Activated CD4-positive, alpha-beta T cell treated with anti-CD3 and anti-CD28 coated beads for 36 hours (primary cell): ENCODE measurements at regions not wholly inside any gene's neighbourhood (a gene's known extent, or its start where the extent isn't known, plus 50 kb on each side); places are given as distances from the start of the nearest gene placed in this dataset.

ENCODE experiments used
- ATAC-seq: fragments of 200-7000 bp; cut with Tn5 transposase; one replicate; pipeline ENCODE4 v1.10.0; 2021; ENCODE audit warnings: mild to moderate bottlenecking, moderate library complexity
- CTCF ChIA-PET: fragments of 350-600 bp; sonication (Branson Sonifier 250); formaldehyde crosslinking; loops from one replicate; lab custom pipeline; 2021; ENCODE audit warnings: antibody characterized with exemption; lab: Charles Lee
- POLR2A ChIA-PET: fragments of 350-600 bp; sonication (Branson Sonifier 250); formaldehyde crosslinking; loops from one replicate; lab custom pipeline; 2021; ENCODE audit warnings: antibody characterized with exemption, inconsistent platforms; lab: Charles Lee
- DNase-seq: peaks from one replicate; pipeline ENCODE4 v3.0.0-alpha.2; 2020
- H3K27ac Mint-ChIP-seq: one replicate; pipeline ENCODE4 v1.8.0; 2021; ENCODE audit warnings: mixed read lengths
- H3K27me3 Mint-ChIP-seq: one replicate; pipeline ENCODE4 v1.8.0; 2021; ENCODE audit warnings: mixed read lengths
- H3K36me3 Mint-ChIP-seq: one replicate; pipeline ENCODE4 v1.8.0; 2021; ENCODE audit warnings: low read depth, mixed read lengths
- H3K4me1 Mint-ChIP-seq: one replicate; pipeline ENCODE4 v1.8.0; 2021; ENCODE audit warnings: mixed read lengths
- H3K4me3 Mint-ChIP-seq: one replicate; pipeline ENCODE4 v1.8.0; 2021; ENCODE audit warnings: mild to moderate bottlenecking, moderate library complexity, mixed read lengths
- H3K9me3 Mint-ChIP-seq: one replicate; pipeline ENCODE4 v1.8.0; 2021; ENCODE audit warnings: low read depth, mixed read lengths
- intact Hi-C, 2 experiments: fragments of 100-400 bp; cut with DNase I in 1 of 2; cut with micrococcal nuclease in 1 of 2; formaldehyde crosslinking; loops; one replicate each; pipeline versions ENCODE4 v1.14.2 to v1.15.1; 2022 to 2024; cut with DNase I, micrococcal nuclease

- CTCF ChIA-PET: no interaction called here
- no peak for ATAC-seq
- no peaks in the 10 kb centered on the region for H3K4me1 Mint-ChIP-seq
Observed at GRCh38 chr14:101241147-101241546, 320.1 kb upstream of the DIO3 start.

GRCh38 chr14:101241807-101242278 is 319.5 kb upstream of the DIO3 start:
- intact Hi-C loops: no loop called here
- ATAC-seq (no peak), DNase-seq (no peak)
- Mint-ChIP-seq H3K27me3 (peaks cover 8% of the 10 kb centered on the region), H3K27ac (no peak overlapping the region), H3K4me3 (no peak overlapping the region), H3K36me3 (no peaks in the 10 kb centered on the region), H3K4me1 (no peaks in the 10 kb centered on the region), H3K9me3 (no peaks in the 10 kb centered on the region)
- ChIA-PET POLR2A (no interaction called here), CTCF (no interaction called here)

More at GRCh38 chr14:101241147-101241546, 320.1 kb upstream of the DIO3 start:
- intact Hi-C loops: no loop called here
- no peaks in the 10 kb centered on the region for H3K9me3 Mint-ChIP-seq
- H3K36me3 Mint-ChIP-seq: no peaks in the 10 kb centered on the region
- H3K27ac Mint-ChIP-seq: no peak overlapping the region
- POLR2A ChIA-PET: no interaction called here
- peaks cover 10% of the 10 kb centered on the region for H3K27me3 Mint-ChIP-seq
- no peak overlapping the region for H3K4me3 Mint-ChIP-seq
- no peak for DNase-seq

GRCh38 chr14:101242442-101243385 is 318.6 kb upstream of the DIO3 start:
- Mint-ChIP-seq H3K4me1 (no peaks in the 10 kb centered on the region), H3K9me3 (no peaks in the 10 kb centered on the region), H3K27ac (no peak overlapping the region), H3K4me3 (no peak overlapping the region), H3K36me3 (no peaks in the 10 kb centered on the region), H3K27me3 (peaks cover 8% of the 10 kb centered on the region)
- POLR2A ChIA-PET: no interaction called here
- intact Hi-C loops: no loop called here
- ATAC-seq (no peak), DNase-seq (no peak)
- CTCF ChIA-PET: no interaction called here

- intact Hi-C loops: no loop called here
- ATAC-seq (no peak), DNase-seq (no peak)
- Mint-ChIP-seq H3K27ac (no peak overlapping the region), H3K27me3 (peaks cover 10% of the 10 kb centered on the region), H3K9me3 (no peaks in the 10 kb centered on the region), H3K4me1 (no peaks in the 10 kb centered on the region), H3K4me3 (no peak overlapping the region), H3K36me3 (no peaks in the 10 kb centered on the region)
- POLR2A ChIA-PET: no interaction called here
- CTCF ChIA-PET: no interaction called here
Observed at GRCh38 chr14:101243587-101244338, 317.5 kb upstream of the DIO3 start.

GRCh38 chr14:101246894-101247841 is 314.1 kb upstream of the DIO3 start:
- no peak overlapping the region for H3K27ac Mint-ChIP-seq
- no peaks in the 10 kb centered on the region for H3K4me1 Mint-ChIP-seq
- CTCF ChIA-PET: no interaction called here
- no peak for ATAC-seq
- no peaks in the 10 kb centered on the region for H3K9me3 Mint-ChIP-seq
- no peak for DNase-seq
- no peak overlapping the region for H3K4me3 Mint-ChIP-seq
- POLR2A ChIA-PET: no interaction called here
- intact Hi-C loops: no loop called here
- H3K27me3 Mint-ChIP-seq: peaks cover 9% of the 10 kb centered on the region
- no peaks in the 10 kb centered on the region for H3K36me3 Mint-ChIP-seq

- ATAC-seq: no peak
- intact Hi-C loops: no loop called here
- H3K27ac Mint-ChIP-seq: no peak overlapping the region
- CTCF ChIA-PET: no interaction called here
- H3K4me3 Mint-ChIP-seq: no peak overlapping the region
- peaks cover 9% of the 10 kb centered on the region for H3K27me3 Mint-ChIP-seq
- no peaks in the 10 kb centered on the region for H3K4me1 Mint-ChIP-seq
- POLR2A ChIA-PET: no interaction called here
- H3K36me3 Mint-ChIP-seq: no peaks in the 10 kb centered on the region
- DNase-seq: no peak
- H3K9me3 Mint-ChIP-seq: no peaks in the 10 kb centered on the region
Observed at GRCh38 chr14:101247842-101248725, 313.2 kb upstream of the DIO3 start.

GRCh38 chr14:101248840-101249675 is 312.2 kb upstream of the DIO3 start:
- DNase-seq: no peak
- CTCF ChIA-PET: interaction anchor here (0.6 kb wide), 1 partner anchor 1830 kb away, joined by 3 read pairs; no protein-coding TSS in a partner anchor
- intact Hi-C loops: no loop called here
- H3K4me1 Mint-ChIP-seq: no peaks in the 10 kb centered on the region
- H3K36me3 Mint-ChIP-seq: no peaks in the 10 kb centered on the region
- H3K27ac Mint-ChIP-seq: no peak overlapping the region
- H3K4me3 Mint-ChIP-seq: no peak overlapping the region
- ATAC-seq: no peak
- H3K27me3 Mint-ChIP-seq: peaks cover 4% of the 10 kb centered on the region
- no peaks in the 10 kb centered on the region for H3K9me3 Mint-ChIP-seq
- POLR2A ChIA-PET: no interaction called here

- no peak overlapping the region for H3K27ac Mint-ChIP-seq
- peaks cover 4% of the 10 kb centered on the region for H3K27me3 Mint-ChIP-seq
- DNase-seq: no peak
- ChIA-PET CTCF (interaction anchor here (0.6 kb wide), 1 partner anchor 1829 kb away, joined by 3 read pairs; no protein-coding TSS in a partner anchor), POLR2A (no interaction called here)
- no peaks in the 10 kb centered on the region for H3K4me1 Mint-ChIP-seq
- no peak overlapping the region for H3K4me3 Mint-ChIP-seq
- no peaks in the 10 kb centered on the region for H3K9me3 Mint-ChIP-seq
- no peak for ATAC-seq
- no peaks in the 10 kb centered on the region for H3K36me3 Mint-ChIP-seq
- intact Hi-C loops: no loop called here
Observed at GRCh38 chr14:101249676-101250036, 311.6 kb upstream of the DIO3 start.

- Mint-ChIP-seq H3K27me3 (peaks cover 4% of the 10 kb centered on the region), H3K4me3 (no peak overlapping the region), H3K9me3 (no peaks in the 10 kb centered on the region), H3K27ac (no peak overlapping the region), H3K4me1 (no peaks in the 10 kb centered on the region), H3K36me3 (no peaks in the 10 kb centered on the region)
- ChIA-PET CTCF (no interaction called here), POLR2A (no interaction called here)
- DNase-seq (no peak), ATAC-seq (no peak)
- intact Hi-C loops: no loop called here
Observed at GRCh38 chr14:101250336-101250947, 310.9 kb upstream of the DIO3 start.
